Keratinocyte (primary cell): ENCODE measurements at regions not wholly inside any gene's neighbourhood (a gene's known extent, or its start where the extent isn't known, plus 50 kb on each side); places are given as distances from the start of the nearest gene placed in this dataset.

Experiments used
- DNase-seq: peaks from one replicate; pipeline ENCODE4 v3.0.0-alpha.2; 2011; ENCODE audit warnings: low read depth, missing footprints, low spot score
- FAIRE-seq: peaks from 2 replicates; lab custom pipeline; 2011; peaks lifted over from hg19 to GRCh38; lab: Jason Lieb, UNC
- H2AFZ ChIP-seq: 2 replicates; pipeline ENCODE4 v1.6.0; 2012; ENCODE audit warnings: low read length, control low read depth, inconsistent platforms; ENCODE audit not compliant: control insufficient read depth
- H3K27ac ChIP-seq: 2 replicates; pipeline ENCODE4 v1.5.1; 2011; ENCODE audit warnings: low read length; ENCODE audit not compliant: control insufficient read depth, insufficient read depth
- H3K27me3 ChIP-seq: 3 replicates; pipeline ENCODE4 v1.6.0; 2011; ENCODE audit warnings: low read length; ENCODE audit not compliant: control insufficient read depth, insufficient read depth; ENCODE audit errors: extremely low read depth
- H3K36me3 ChIP-seq, 2 experiments: 2 replicates in 1 of 2; 3 replicates in 1 of 2; pipeline ENCODE4 v1.5.1; 2011; ENCODE audit warnings: low read length in 2 of 2, mild to moderate bottlenecking in 1 of 2; ENCODE audit not compliant: control insufficient read depth in 2 of 2, insufficient read depth in 2 of 2; ENCODE audit errors: extremely low read depth in 1 of 2
- H3K4me1 ChIP-seq: 3 replicates; pipeline ENCODE4 v1.5.1; 2011; ENCODE audit warnings: low read length; ENCODE audit not compliant: control insufficient read depth, insufficient read depth; ENCODE audit errors: extremely low read depth
- H3K4me2 ChIP-seq: 3 replicates; pipeline ENCODE4 v1.6.0; 2011; ENCODE audit warnings: low read depth, low read length; ENCODE audit not compliant: control insufficient read depth, insufficient read depth; ENCODE audit errors: extremely low read depth
- H3K4me3 ChIP-seq, 3 experiments: fragments of 200-600 bp in 1 of 3; sonication (generic) in 1 of 3; 2 replicates in 2 of 3; 3 replicates in 1 of 3; pipeline ENCODE4 v1.5.1; 2011 to 2016; ENCODE audit warnings: low read length in 3 of 3, mild to moderate bottlenecking in 3 of 3, control low read depth in 2 of 3, inconsistent platforms in 1 of 3, low read depth in 1 of 3, mixed read lengths in 1 of 3, mixed run types in 1 of 3, moderate library complexity in 1 of 3; ENCODE audit not compliant: control insufficient read depth in 2 of 3, insufficient read depth in 2 of 3; ENCODE audit errors: extremely low read depth in 1 of 3
- H3K79me2 ChIP-seq: 2 replicates; pipeline ENCODE4 v1.6.0; 2012; ENCODE audit warnings: low read length; ENCODE audit not compliant: control insufficient read depth, insufficient read depth
- H3K9ac ChIP-seq: 3 replicates; pipeline ENCODE4 v1.6.0; 2011; ENCODE audit warnings: low read length; ENCODE audit not compliant: control insufficient read depth, insufficient read depth; ENCODE audit errors: extremely low read depth
- H3K9me1 ChIP-seq: 3 replicates; pipeline ENCODE4 v1.6.0; 2011; ENCODE audit warnings: low read length; ENCODE audit not compliant: control insufficient read depth, insufficient read depth; ENCODE audit errors: extremely low read depth
- H3K9me3 ChIP-seq: 2 replicates; pipeline ENCODE4 v1.5.1; 2012; ENCODE audit warnings: low read depth, low read length; ENCODE audit not compliant: control insufficient read depth
- H4K20me1 ChIP-seq: 3 replicates; pipeline ENCODE4 v1.6.0; 2011; ENCODE audit warnings: low read length; ENCODE audit not compliant: control insufficient read depth, insufficient read depth; ENCODE audit errors: extremely low read depth
- EZH2 ChIP-seq: IDR thresholded peaks from one replicate; pipeline ENCODE4 v1.6.1; 2012; ENCODE audit warnings: inconsistent platforms, mild to moderate bottlenecking, low read length, moderate library complexity
- dilution Hi-C: fragments of 300-500 bp; cut with MboI; formaldehyde crosslinking; loops from one replicate; pipeline ENCODE4 v1.7.0; 2020; ENCODE audit warnings: low sequenced_read_pairs; ENCODE audit not compliant: extremely low pct_ligation_motif_present
- TF ChIP-seq, protein P1 (sequence below), 3 experiments: IDR thresholded peaks in 1 of 3; conservative IDR thresholded peaks in 1 of 3; optimal IDR thresholded peaks in 1 of 3; 2 replicates in 2 of 3; 3 replicates in 1 of 3; pipeline versions ENCODE3 to v1.5.1; 2011; ENCODE audit warnings: low read length in 3 of 3, mild to moderate bottlenecking in 3 of 3, moderate library complexity in 2 of 3, control low read depth in 1 of 3, inconsistent platforms in 1 of 3; ENCODE audit not compliant: insufficient read depth in 2 of 3; ENCODE audit errors: extremely low read depth in 1 of 3

DNA sequence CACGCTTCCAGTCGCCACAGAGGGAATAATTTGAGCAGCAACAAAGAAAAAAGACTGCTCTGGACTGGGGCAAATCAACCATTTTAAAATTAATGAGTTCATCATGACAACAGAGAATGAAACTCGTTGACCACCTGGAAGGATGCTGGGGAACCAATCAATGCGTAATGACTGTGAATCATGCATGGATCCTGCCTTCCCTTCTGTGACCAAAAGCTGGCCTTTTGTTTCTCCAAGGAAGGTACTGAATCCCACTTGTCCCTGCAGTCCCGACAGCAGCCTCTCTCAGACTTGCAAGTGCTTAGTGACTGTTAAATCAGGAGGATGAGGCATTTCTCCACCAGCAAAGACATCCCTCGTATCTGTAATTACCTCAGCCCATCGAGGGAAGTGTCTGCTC lies 68.0 kb upstream of the TNS3 start:
- no peaks in the 10 kb centered on the region for H4K20me1 ChIP-seq
- peaks cover 4% of the 10 kb centered on the region for H3K4me1 ChIP-seq
- no peak overlapping the region for H3K4me3 ChIP-seq
- H3K9ac ChIP-seq: no peak overlapping the region
- H3K79me2 ChIP-seq: no peaks in the 10 kb centered on the region
- H2AFZ ChIP-seq: no peak overlapping the region
- dilution Hi-C loops: no loop called here
- TF ChIP-seq, protein P1, sequence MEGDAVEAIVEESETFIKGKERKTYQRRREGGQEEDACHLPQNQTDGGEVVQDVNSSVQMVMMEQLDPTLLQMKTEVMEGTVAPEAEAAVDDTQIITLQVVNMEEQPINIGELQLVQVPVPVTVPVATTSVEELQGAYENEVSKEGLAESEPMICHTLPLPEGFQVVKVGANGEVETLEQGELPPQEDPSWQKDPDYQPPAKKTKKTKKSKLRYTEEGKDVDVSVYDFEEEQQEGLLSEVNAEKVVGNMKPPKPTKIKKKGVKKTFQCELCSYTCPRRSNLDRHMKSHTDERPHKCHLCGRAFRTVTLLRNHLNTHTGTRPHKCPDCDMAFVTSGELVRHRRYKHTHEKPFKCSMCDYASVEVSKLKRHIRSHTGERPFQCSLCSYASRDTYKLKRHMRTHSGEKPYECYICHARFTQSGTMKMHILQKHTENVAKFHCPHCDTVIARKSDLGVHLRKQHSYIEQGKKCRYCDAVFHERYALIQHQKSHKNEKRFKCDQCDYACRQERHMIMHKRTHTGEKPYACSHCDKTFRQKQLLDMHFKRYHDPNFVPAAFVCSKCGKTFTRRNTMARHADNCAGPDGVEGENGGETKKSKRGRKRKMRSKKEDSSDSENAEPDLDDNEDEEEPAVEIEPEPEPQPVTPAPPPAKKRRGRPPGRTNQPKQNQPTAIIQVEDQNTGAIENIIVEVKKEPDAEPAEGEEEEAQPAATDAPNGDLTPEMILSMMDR (optimal IDR thresholded peaks at IDR 0.05 in 1 of 3, IDR thresholded peaks at IDR 0.05 in 1 of 3, conservative IDR thresholded peaks at IDR 0.05 in 1 of 3; ENCODE audit: extremely low read depth in 1 of 3, insufficient read depth in 2 of 3, low read length in 3 of 3): no peak
- no peak for TF ChIP-seq EZH2
- no peaks in the 10 kb centered on the region for H3K9me1 ChIP-seq
- H3K27ac ChIP-seq: no peak overlapping the region
- H3K36me3 ChIP-seq: no peaks in the 10 kb centered on the region
- no peak overlapping the region for H3K4me2 ChIP-seq
- DNase-seq: no peak
- no peaks in the 10 kb centered on the region for H3K9me3 ChIP-seq
- H3K27me3 ChIP-seq: no peaks in the 10 kb centered on the region
- no peak for FAIRE-seq

DNA sequence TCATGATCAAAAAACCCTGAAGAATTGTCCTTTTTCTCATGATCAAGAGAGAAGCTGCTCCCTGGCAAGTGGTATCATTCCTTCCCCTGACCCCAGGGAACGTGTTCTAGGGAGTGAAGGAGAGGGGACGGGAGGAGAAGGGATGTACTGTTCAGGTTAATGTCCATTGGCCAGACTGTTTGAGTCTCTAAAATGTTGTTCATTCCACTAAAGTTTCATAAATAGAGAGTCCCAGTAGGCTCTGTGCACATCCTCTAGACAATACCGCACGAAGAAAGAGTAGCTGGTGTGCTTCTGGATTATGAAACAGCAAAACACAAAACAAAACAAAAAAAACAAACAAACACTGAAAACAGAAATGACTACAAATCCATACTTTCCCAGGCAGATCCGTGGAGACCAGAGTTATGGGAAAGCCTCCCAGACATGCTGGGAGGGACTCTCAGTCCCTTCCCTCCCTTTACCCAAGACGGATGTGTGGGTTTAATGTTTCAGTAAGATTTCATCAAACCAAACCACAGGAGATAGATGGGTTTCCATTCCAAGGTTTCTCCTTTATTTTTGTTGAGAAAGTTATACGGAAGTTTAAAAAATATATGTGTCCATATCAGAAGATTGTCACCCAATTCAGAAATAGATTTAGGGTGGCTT lies 66.5 kb upstream of the TNS3 start:
- H3K27ac ChIP-seq: no peak overlapping the region

More for the DNA sequence above, 66.5 kb upstream of the TNS3 start:
- no peak for DNase-seq
- Histone ChIP-seq H3K36me3 (no peaks in the 10 kb centered on the region), H3K4me2 (no peak overlapping the region), H3K79me2 (no peaks in the 10 kb centered on the region), H3K4me3 (no peak overlapping the region), H4K20me1 (no peaks in the 10 kb centered on the region), H3K27me3 (no peaks in the 10 kb centered on the region), H3K4me1 (peaks cover 4% of the 10 kb centered on the region), H3K9me1 (no peaks in the 10 kb centered on the region), H2AFZ (no peak overlapping the region), H3K9me3 (no peaks in the 10 kb centered on the region), H3K9ac (no peak overlapping the region)
- TF ChIP-seq, protein P1 (optimal IDR thresholded peaks at IDR 0.05 in 1 of 3, IDR thresholded peaks at IDR 0.05 in 1 of 3, conservative IDR thresholded peaks at IDR 0.05 in 1 of 3; ENCODE audit: extremely low read depth in 1 of 3, insufficient read depth in 2 of 3, low read length in 3 of 3): no peak
- TF ChIP-seq EZH2: no peak
- no peak for FAIRE-seq
- dilution Hi-C loops: no loop called here
